Hematopoietic multipotent progenitor cell treated with erythropoietin and hydrocortisone succinate and interleukin-3 and kit ligand, for 15 days (in vitro differentiated cells): ENCODE measurements at regions not wholly inside any gene's neighbourhood (a gene's known extent, or its start where the extent isn't known, plus 50 kb on each side); places are given as distances from the start of the nearest gene placed in this dataset.
"Not testable (repeated sequence)": the region's sequence is repeated elsewhere in the genome, so short reads cannot be mapped to it uniquely, and the experiment has no call there.

Experiments
- DNase-seq: peaks from one replicate; pipeline ENCODE4 v3.0.0-alpha.2; 2015; ENCODE audit warnings: low spot score

GRCh38 chr10:46095943-46096342 lies 49.9 kb upstream of the MSMB start:
- not testable (repeated sequence) for DNase-seq

GRCh38 chr10:46096446-46096845 lies 50.4 kb upstream of the MSMB start:
- DNase-seq, result no peak

- no peak for DNase-seq
These were observed 51.0 kb upstream of the MSMB start for GRCh38 chr10:46096909-46097575.

- DNase-seq, result no peak
These were observed 51.7 kb upstream of the MSMB start for GRCh38 chr10:46097576-46098317.

GRCh38 chr10:46098386-46098785 lies 52.3 kb upstream of the MSMB start:
- peak; percentile 57 for DNase-seq

- DNase-seq, result not testable (repeated sequence)
These were observed 52.9 kb upstream of the MSMB start for GRCh38 chr10:46098925-46099324.

GRCh38 chr10:46104071-46104585 lies 58.1 kb upstream of the MSMB start:
- DNase-seq, result no peak

GRCh38 chr10:46105416-46105815 lies 59.3 kb upstream of the MSMB start:
- DNase-seq, result not testable (repeated sequence)

GRCh38 chr10:46105856-46106409 lies 59.9 kb upstream of the MSMB start:
- not testable (repeated sequence) for DNase-seq

- peak; percentile 77 for DNase-seq
These were observed 60.6 kb upstream of the MSMB start for GRCh38 chr10:46106410-46107255.

GRCh38 chr10:46108158-46108499 lies 62.1 kb upstream of the MSMB start:
- not testable (repeated sequence) for DNase-seq

GRCh38 chr10:46154271-46154670 lies 108.2 kb upstream of the MSMB start:
- not testable (repeated sequence) for DNase-seq

GRCh38 chr10:46154683-46155082 lies 108.6 kb upstream of the MSMB start:
- not testable (repeated sequence) for DNase-seq

GRCh38 chr10:46156866-46157265 lies 110.8 kb upstream of the MSMB start:
- DNase-seq, result peak; percentile 72

- DNase-seq, result no peak
These were observed 117.1 kb upstream of the ANTXRL start for GRCh38 chr10:46169736-46170135.

GRCh38 chr10:46170789-46171188 lies 116.0 kb upstream of the ANTXRL start:
- DNase-seq, result no peak

GRCh38 chr10:46171661-46172060 lies 115.1 kb upstream of the ANTXRL start:
- DNase-seq, result no peak

- no peak for DNase-seq
These were observed 111.5 kb upstream of the ANTXRL start for GRCh38 chr10:46175296-46175695.

- DNase-seq, result no peak
These were observed 111.0 kb upstream of the ANTXRL start for GRCh38 chr10:46175831-46176230.

- not testable (repeated sequence) for DNase-seq
These were observed 99.4 kb upstream of the ANTXRL start for GRCh38 chr10:46187431-46187830.

- DNase-seq, result no peak
These were observed 89.7 kb upstream of the ANTXRL start for GRCh38 chr10:46197050-46197449.

- no peak for DNase-seq
These were observed 88.3 kb upstream of the ANTXRL start for GRCh38 chr10:46198516-46198915.
